ENCODE measurements at regions not wholly inside any gene's neighbourhood (a gene's known extent, or its start where the extent isn't known, plus 50 kb on each side); places are given as distances from the start of the nearest gene placed in this dataset.

GRCh38 chr9:73515216-73515615, 363.6 kb downstream of the ANXA1 start:
- H3K4me1 ChIP-seq = no peaks in the 10 kb centered on the region
- H3K4me1 Mint-ChIP-seq (ENCODE audit: low read depth, unreplicated experiment) = peaks cover 6% of the 10 kb centered on the region
- no TSS peak for BruUV-seq (replicated peaks)
- intact Hi-C loops (cut with micrococcal nuclease; ENCODE audit: unreplicated experiment) = no loop called here
- no peak overlapping the region for H3K4me3 ChIP-seq (ENCODE audit: low read depth, low read length)
- no peak overlapping the region for H3K4me3 Mint-ChIP-seq (ENCODE audit: unreplicated experiment)
- DNase-seq = no peak
- H3K27me3 ChIP-seq (replicated peaks; ENCODE audit: control insufficient read depth, insufficient read depth, low read length) = no peaks in the 10 kb centered on the region
- no peaks in the 10 kb centered on the region for H3K27me3 Mint-ChIP-seq (ENCODE audit: insufficient read depth, unreplicated experiment)
- H3K9me3 Mint-ChIP-seq (ENCODE audit: unreplicated experiment) = no peaks in the 10 kb centered on the region
- POLR2A ChIA-PET = no interaction called here
- no peak overlapping the region for H3K27ac Mint-ChIP-seq (ENCODE audit: unreplicated experiment)
- no peaks in the 10 kb centered on the region for H3K9me3 ChIP-seq
- H3K36me3 ChIP-seq (ENCODE audit: control insufficient read depth, insufficient read depth, low read length) = no peaks in the 10 kb centered on the region
- CTCF ChIA-PET = no interaction called here
- TF ChIP-seq, protein P1, sequence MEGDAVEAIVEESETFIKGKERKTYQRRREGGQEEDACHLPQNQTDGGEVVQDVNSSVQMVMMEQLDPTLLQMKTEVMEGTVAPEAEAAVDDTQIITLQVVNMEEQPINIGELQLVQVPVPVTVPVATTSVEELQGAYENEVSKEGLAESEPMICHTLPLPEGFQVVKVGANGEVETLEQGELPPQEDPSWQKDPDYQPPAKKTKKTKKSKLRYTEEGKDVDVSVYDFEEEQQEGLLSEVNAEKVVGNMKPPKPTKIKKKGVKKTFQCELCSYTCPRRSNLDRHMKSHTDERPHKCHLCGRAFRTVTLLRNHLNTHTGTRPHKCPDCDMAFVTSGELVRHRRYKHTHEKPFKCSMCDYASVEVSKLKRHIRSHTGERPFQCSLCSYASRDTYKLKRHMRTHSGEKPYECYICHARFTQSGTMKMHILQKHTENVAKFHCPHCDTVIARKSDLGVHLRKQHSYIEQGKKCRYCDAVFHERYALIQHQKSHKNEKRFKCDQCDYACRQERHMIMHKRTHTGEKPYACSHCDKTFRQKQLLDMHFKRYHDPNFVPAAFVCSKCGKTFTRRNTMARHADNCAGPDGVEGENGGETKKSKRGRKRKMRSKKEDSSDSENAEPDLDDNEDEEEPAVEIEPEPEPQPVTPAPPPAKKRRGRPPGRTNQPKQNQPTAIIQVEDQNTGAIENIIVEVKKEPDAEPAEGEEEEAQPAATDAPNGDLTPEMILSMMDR (IDR thresholded peaks at IDR 0.05; ENCODE audit: insufficient read depth in 1 of 2, low read depth in 1 of 2, low read length in 1 of 2, severe bottlenecking in 1 of 2, unreplicated experiment in 1 of 2) = no peak
- no peaks in the 10 kb centered on the region for H3K36me3 Mint-ChIP-seq (ENCODE audit: insufficient read depth, unreplicated experiment)

DNA sequence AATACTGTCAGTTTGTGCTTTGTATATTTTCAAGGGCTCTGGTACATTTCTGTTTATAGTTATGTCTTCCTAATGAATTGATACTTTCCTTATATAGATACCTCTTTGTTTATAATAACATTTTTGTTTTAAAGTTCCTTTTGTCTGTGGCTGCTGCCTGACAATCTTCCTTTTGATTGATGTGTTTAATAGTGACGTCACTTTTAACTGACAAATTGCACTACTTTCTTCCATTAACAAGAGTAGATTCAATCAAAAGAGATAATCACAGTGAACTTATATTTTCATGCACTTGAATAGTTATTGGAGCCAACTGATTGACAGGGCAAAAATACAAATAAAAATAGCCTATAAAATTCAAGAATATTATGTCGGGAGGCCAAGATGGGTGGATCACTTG, 371.7 kb downstream of the ANXA1 start:
- BruUV-seq (replicated peaks) = no TSS peak

GRCh38 chr9:73525350-73525749, 373.7 kb downstream of the ANXA1 start:
- TF ChIP-seq, protein P1 (IDR thresholded peaks at IDR 0.05; ENCODE audit: insufficient read depth in 1 of 2, low read depth in 1 of 2, low read length in 1 of 2, severe bottlenecking in 1 of 2, unreplicated experiment in 1 of 2) = no peak
- H3K4me1 Mint-ChIP-seq (ENCODE audit: low read depth, unreplicated experiment) = no peaks in the 10 kb centered on the region
- Histone ChIP-seq H3K4me1 (no peaks in the 10 kb centered on the region), H3K9me3 (no peaks in the 10 kb centered on the region), H3K4me3 (ENCODE audit: low read depth, low read length) (no peak overlapping the region), H3K36me3 (ENCODE audit: control insufficient read depth, insufficient read depth, low read length) (no peaks in the 10 kb centered on the region), H3K27me3 (replicated peaks; ENCODE audit: control insufficient read depth, insufficient read depth, low read length) (no peaks in the 10 kb centered on the region)
- no peak for DNase-seq
- no peak overlapping the region for H3K4me3 Mint-ChIP-seq (ENCODE audit: unreplicated experiment)
- no TSS peak for BruUV-seq (replicated peaks)
- CTCF ChIA-PET = no interaction called here
- POLR2A ChIA-PET = no interaction called here
- no peak overlapping the region for H3K27ac Mint-ChIP-seq (ENCODE audit: unreplicated experiment)
- H3K36me3 Mint-ChIP-seq (ENCODE audit: insufficient read depth, unreplicated experiment) = no peaks in the 10 kb centered on the region
- intact Hi-C loops (cut with micrococcal nuclease; ENCODE audit: unreplicated experiment) = no loop called here
- H3K9me3 Mint-ChIP-seq (ENCODE audit: unreplicated experiment) = no peaks in the 10 kb centered on the region
- no peaks in the 10 kb centered on the region for H3K27me3 Mint-ChIP-seq (ENCODE audit: insufficient read depth, unreplicated experiment)

More for the DNA sequence above, 371.7 kb downstream of the ANXA1 start:
- POLR2A ChIA-PET = no interaction called here
- Mint-ChIP-seq H3K36me3 (ENCODE audit: insufficient read depth, unreplicated experiment) (no peaks in the 10 kb centered on the region), H3K27me3 (ENCODE audit: insufficient read depth, unreplicated experiment) (no peaks in the 10 kb centered on the region), H3K27ac (ENCODE audit: unreplicated experiment) (no peak overlapping the region), H3K9me3 (ENCODE audit: unreplicated experiment) (no peaks in the 10 kb centered on the region), H3K4me1 (ENCODE audit: low read depth, unreplicated experiment) (no peaks in the 10 kb centered on the region), H3K4me3 (ENCODE audit: unreplicated experiment) (no peak overlapping the region)
- no peaks in the 10 kb centered on the region for H3K9me3 ChIP-seq
- H3K4me1 ChIP-seq = no peaks in the 10 kb centered on the region
- no peak overlapping the region for H3K4me3 ChIP-seq (ENCODE audit: low read depth, low read length)
- H3K36me3 ChIP-seq (ENCODE audit: control insufficient read depth, insufficient read depth, low read length) = no peaks in the 10 kb centered on the region
- DNase-seq = no peak
- TF ChIP-seq, protein P1 (IDR thresholded peaks at IDR 0.05; ENCODE audit: insufficient read depth in 1 of 2, low read depth in 1 of 2, low read length in 1 of 2, severe bottlenecking in 1 of 2, unreplicated experiment in 1 of 2) = no peak
- intact Hi-C loops (cut with micrococcal nuclease; ENCODE audit: unreplicated experiment) = no loop called here
- H3K27me3 ChIP-seq (replicated peaks; ENCODE audit: control insufficient read depth, insufficient read depth, low read length) = no peaks in the 10 kb centered on the region
- CTCF ChIA-PET = no interaction called here

All from Caco-2 (cell line).